ENCODE measurements at regions not wholly inside any gene's neighbourhood (a gene's known extent, or its start where the extent isn't known, plus 50 kb on each side); places are given as distances from the start of the nearest gene placed in this dataset.

DNA sequence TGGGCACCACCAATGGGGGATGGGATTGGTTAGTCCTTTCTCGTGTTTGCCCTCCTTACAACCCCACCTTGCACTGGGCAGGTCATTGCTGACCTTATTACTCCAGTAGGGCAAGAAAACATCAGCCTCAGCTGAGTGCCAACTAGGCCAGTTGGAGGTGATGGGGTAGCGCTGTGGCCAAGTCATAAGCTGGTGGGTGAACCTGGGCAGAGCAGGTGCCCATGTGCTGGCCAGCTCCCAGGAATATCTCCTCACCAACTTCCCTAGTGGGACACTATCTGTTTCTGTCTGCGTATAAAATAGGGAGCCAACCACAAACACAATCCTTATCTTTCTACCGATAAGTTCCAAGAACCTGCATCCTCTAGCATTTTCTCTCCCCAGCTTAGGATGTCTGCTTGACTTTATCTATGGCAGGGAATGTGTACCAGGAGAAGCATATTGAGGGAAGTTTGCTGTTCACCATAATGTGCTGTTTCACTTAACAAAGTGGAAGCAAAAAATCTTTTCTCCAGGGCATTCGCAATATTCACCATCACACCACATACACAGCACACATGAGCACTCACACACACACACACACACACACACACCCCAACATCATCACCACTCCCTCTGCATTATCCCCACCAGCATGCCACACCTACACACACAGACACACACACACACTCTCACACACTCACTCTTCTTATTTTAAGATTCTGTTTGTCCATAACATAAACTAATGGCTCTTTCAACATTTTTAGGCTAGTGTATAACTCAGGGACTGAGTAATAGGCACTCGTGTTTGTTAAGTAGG lies 390.0 kb downstream of the ENC1 start:
- H3K27me3 ChIP-seq (ENCODE audit: control insufficient read depth, insufficient read depth, low read length) = no peaks in the 10 kb centered on the region
- H3K4me3 ChIP-seq (ENCODE audit: low read length) = no peak overlapping the region
- no peaks in the 10 kb centered on the region for H3K36me3 ChIP-seq (ENCODE audit: control insufficient read depth, insufficient read depth, low read length)
- H3K4me1 ChIP-seq (ENCODE audit: control insufficient read depth, insufficient read depth, low read length) = no peaks in the 10 kb centered on the region
- no peak overlapping the region for H3K9ac ChIP-seq (ENCODE audit: low read length)
- no peak overlapping the region for H3K27ac ChIP-seq (ENCODE audit: low read depth, low read length)

- Histone ChIP-seq H3K27me3 (ENCODE audit: control insufficient read depth, insufficient read depth, low read length) (peaks cover 2% of the 10 kb centered on the region), H3K4me3 (ENCODE audit: low read length) (no peak overlapping the region), H3K27ac (ENCODE audit: low read depth, low read length) (no peak overlapping the region), H3K4me1 (ENCODE audit: control insufficient read depth, insufficient read depth, low read length) (no peaks in the 10 kb centered on the region), H3K36me3 (ENCODE audit: control insufficient read depth, insufficient read depth, low read length) (no peaks in the 10 kb centered on the region), H3K9ac (ENCODE audit: low read length) (no peak overlapping the region)
These were observed 392.0 kb downstream of the ENC1 start for GRCh38 chr5:74248576-74248975.

- H3K9ac ChIP-seq (ENCODE audit: low read length) = no peak overlapping the region
- no peak overlapping the region for H3K27ac ChIP-seq (ENCODE audit: low read depth, low read length)
- peaks cover 2% of the 10 kb centered on the region for H3K27me3 ChIP-seq (ENCODE audit: control insufficient read depth, insufficient read depth, low read length)
- H3K36me3 ChIP-seq (ENCODE audit: control insufficient read depth, insufficient read depth, low read length) = no peaks in the 10 kb centered on the region
- no peaks in the 10 kb centered on the region for H3K4me1 ChIP-seq (ENCODE audit: control insufficient read depth, insufficient read depth, low read length)
- H3K4me3 ChIP-seq (ENCODE audit: low read length) = no peak overlapping the region
These were observed 396.1 kb downstream of the ENC1 start for GRCh38 chr5:74244406-74244805.

GRCh38 chr5:74243634-74244033 lies 396.9 kb downstream of the ENC1 start:
- Histone ChIP-seq H3K36me3 (ENCODE audit: control insufficient read depth, insufficient read depth, low read length) (no peaks in the 10 kb centered on the region), H3K4me3 (ENCODE audit: low read length) (no peak overlapping the region), H3K4me1 (ENCODE audit: control insufficient read depth, insufficient read depth, low read length) (no peaks in the 10 kb centered on the region), H3K9ac (ENCODE audit: low read length) (no peak overlapping the region), H3K27me3 (ENCODE audit: control insufficient read depth, insufficient read depth, low read length) (peaks cover 2% of the 10 kb centered on the region), H3K27ac (ENCODE audit: low read depth, low read length) (no peak overlapping the region)

GRCh38 chr5:74242516-74242915 lies 398.0 kb downstream of the ENC1 start:
- Histone ChIP-seq H3K27ac (ENCODE audit: low read depth, low read length) (no peak overlapping the region), H3K4me3 (ENCODE audit: low read length) (no peak overlapping the region), H3K9ac (ENCODE audit: low read length) (no peak overlapping the region), H3K27me3 (ENCODE audit: control insufficient read depth, insufficient read depth, low read length) (peaks cover 2% of the 10 kb centered on the region), H3K36me3 (ENCODE audit: control insufficient read depth, insufficient read depth, low read length) (no peaks in the 10 kb centered on the region), H3K4me1 (ENCODE audit: control insufficient read depth, insufficient read depth, low read length) (no peaks in the 10 kb centered on the region)

GRCh38 chr5:74241751-74242140 lies 398.8 kb downstream of the ENC1 start:
- Histone ChIP-seq H3K27me3 (ENCODE audit: control insufficient read depth, insufficient read depth, low read length) (peaks cover 2% of the 10 kb centered on the region), H3K4me3 (ENCODE audit: low read length) (no peak overlapping the region), H3K9ac (ENCODE audit: low read length) (no peak overlapping the region), H3K36me3 (ENCODE audit: control insufficient read depth, insufficient read depth, low read length) (no peaks in the 10 kb centered on the region), H3K4me1 (ENCODE audit: control insufficient read depth, insufficient read depth, low read length) (no peaks in the 10 kb centered on the region), H3K27ac (ENCODE audit: low read depth, low read length) (no peak overlapping the region)

DNA sequence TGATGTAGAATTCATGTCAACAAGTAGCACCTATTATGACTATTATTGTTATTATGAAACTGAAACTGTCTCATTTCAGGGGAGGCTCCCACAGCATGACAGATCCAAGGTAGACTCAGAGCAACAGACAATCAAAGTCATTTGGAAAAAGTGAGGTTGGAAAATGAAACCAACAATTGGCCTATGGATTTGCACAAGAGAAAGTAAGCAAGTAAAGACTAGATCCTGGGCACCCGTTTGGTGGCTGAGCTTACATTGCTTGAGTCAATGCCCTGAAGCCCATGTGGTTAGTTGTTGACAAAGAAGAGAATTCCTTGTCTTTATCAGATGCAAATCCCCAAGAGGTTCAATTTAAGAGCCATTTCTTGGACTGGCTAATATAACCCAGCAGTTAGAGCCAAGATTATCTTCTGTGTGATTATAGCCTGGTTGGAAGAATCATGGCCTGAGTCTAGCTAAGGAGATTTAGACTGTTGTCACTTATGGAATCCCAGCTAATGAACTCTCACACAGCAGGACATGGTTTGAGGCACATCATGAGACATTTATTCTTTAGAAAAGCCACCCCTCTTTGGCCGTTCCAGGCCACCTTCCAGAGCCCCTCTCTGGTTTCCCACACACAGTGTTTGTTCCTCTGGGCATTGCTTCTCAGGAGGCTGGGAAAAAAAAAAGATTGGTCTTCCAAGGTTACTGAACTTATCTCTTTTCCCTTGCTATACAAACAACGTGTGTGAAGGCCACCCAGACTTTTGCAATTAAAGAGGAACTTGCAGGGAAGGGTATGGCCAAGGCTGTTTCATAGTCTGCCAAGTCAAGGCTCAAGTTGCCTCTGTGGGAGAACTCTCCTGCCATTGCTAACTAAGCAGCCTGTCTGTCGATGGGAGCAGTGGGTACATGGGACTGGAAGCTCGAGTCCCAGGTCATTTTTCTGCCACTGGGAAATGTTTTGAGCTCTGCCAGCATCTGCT lies 399.5 kb downstream of the ENC1 start:
- no peaks in the 10 kb centered on the region for H3K4me1 ChIP-seq (ENCODE audit: control insufficient read depth, insufficient read depth, low read length)
- H3K9ac ChIP-seq (ENCODE audit: low read length) = no peak overlapping the region
- no peak overlapping the region for H3K4me3 ChIP-seq (ENCODE audit: low read length)
- peaks cover 2% of the 10 kb centered on the region for H3K27me3 ChIP-seq (ENCODE audit: control insufficient read depth, insufficient read depth, low read length)
- no peak overlapping the region for H3K27ac ChIP-seq (ENCODE audit: low read depth, low read length)
- H3K36me3 ChIP-seq (ENCODE audit: control insufficient read depth, insufficient read depth, low read length) = no peaks in the 10 kb centered on the region

DNA sequence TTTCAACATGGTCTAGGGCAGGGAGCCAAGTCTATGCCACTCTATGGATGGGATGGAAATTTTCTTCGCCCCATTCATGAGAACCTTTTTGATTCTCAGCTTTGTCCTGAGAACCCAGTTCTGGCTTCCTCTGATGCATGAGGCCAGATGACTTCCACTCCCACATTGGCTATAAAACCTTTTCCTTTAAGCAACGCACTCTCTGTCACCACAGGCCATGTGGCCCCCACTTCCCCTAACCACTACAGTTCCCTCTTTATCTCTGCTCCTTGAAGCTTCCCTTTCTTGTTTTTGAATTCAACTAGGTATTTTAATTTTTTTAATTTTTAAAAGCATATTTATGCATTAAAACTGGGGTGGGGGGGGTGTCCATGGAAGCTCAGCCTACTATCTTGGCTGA lies 401.3 kb downstream of the ENC1 start:
- H3K36me3 ChIP-seq (ENCODE audit: control insufficient read depth, insufficient read depth, low read length) = no peaks in the 10 kb centered on the region
- H3K9ac ChIP-seq (ENCODE audit: low read length) = no peak overlapping the region
- H3K27me3 ChIP-seq (ENCODE audit: control insufficient read depth, insufficient read depth, low read length) = no peaks in the 10 kb centered on the region
- H3K4me3 ChIP-seq (ENCODE audit: low read length) = no peak overlapping the region
- H3K4me1 ChIP-seq (ENCODE audit: control insufficient read depth, insufficient read depth, low read length) = no peaks in the 10 kb centered on the region
- no peak overlapping the region for H3K27ac ChIP-seq (ENCODE audit: low read depth, low read length)

GRCh38 chr5:74237571-74238145 lies 402.9 kb downstream of the ENC1 start:
- H3K4me3 ChIP-seq (ENCODE audit: low read length) = no peak overlapping the region
- no peaks in the 10 kb centered on the region for H3K4me1 ChIP-seq (ENCODE audit: control insufficient read depth, insufficient read depth, low read length)
- H3K27ac ChIP-seq (ENCODE audit: low read depth, low read length) = no peak overlapping the region
- H3K9ac ChIP-seq (ENCODE audit: low read length) = no peak overlapping the region
- no peaks in the 10 kb centered on the region for H3K27me3 ChIP-seq (ENCODE audit: control insufficient read depth, insufficient read depth, low read length)
- no peaks in the 10 kb centered on the region for H3K36me3 ChIP-seq (ENCODE audit: control insufficient read depth, insufficient read depth, low read length)

DNA sequence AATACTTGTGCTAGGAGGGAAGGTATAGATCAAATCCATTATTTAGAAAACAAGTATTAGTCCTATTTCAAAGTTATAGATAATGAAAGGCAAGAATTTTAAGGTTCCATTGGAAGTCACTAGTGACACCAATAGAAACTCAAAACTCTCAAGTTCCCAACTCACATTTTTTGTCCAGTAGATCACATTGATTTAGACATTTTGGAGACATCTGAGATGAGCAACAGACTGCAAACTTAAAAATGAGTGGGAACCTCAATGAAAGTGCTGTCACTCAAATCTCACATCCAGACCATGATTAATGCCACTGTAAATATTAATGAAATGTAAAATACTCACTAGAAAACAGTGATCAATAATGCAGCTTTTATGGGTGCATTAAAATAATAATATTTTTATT lies 405.0 kb downstream of the ENC1 start:
- H3K4me3 ChIP-seq (ENCODE audit: low read length) = no peak overlapping the region
- H3K36me3 ChIP-seq (ENCODE audit: control insufficient read depth, insufficient read depth, low read length) = no peaks in the 10 kb centered on the region
- H3K4me1 ChIP-seq (ENCODE audit: control insufficient read depth, insufficient read depth, low read length) = no peaks in the 10 kb centered on the region
- no peaks in the 10 kb centered on the region for H3K27me3 ChIP-seq (ENCODE audit: control insufficient read depth, insufficient read depth, low read length)
- no peak overlapping the region for H3K9ac ChIP-seq (ENCODE audit: low read length)
- no peak overlapping the region for H3K27ac ChIP-seq (ENCODE audit: low read depth, low read length)

DNA sequence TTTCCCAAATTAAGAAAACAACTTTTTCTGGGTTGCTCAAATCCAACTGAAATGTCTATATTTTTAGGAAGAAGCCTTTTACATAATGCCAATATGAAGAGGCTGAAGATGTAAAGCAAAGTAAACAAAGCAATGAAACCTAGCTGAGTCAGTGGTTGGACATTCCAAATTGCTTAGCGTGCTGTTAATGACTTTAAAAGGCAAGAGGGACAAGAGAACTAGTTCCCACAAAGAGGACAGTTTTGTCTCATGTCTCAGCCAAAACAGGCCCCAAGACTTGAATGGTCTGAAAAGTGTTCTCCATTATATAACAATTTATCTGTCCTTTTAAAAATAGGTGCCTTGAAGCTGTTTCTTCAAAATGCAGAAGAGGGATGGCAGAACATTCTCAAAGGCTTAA lies 407.0 kb downstream of the ENC1 start:
- Histone ChIP-seq H3K27me3 (ENCODE audit: control insufficient read depth, insufficient read depth, low read length) (no peaks in the 10 kb centered on the region), H3K27ac (ENCODE audit: low read depth, low read length) (no peak overlapping the region), H3K4me1 (ENCODE audit: control insufficient read depth, insufficient read depth, low read length) (no peaks in the 10 kb centered on the region)

DNA sequence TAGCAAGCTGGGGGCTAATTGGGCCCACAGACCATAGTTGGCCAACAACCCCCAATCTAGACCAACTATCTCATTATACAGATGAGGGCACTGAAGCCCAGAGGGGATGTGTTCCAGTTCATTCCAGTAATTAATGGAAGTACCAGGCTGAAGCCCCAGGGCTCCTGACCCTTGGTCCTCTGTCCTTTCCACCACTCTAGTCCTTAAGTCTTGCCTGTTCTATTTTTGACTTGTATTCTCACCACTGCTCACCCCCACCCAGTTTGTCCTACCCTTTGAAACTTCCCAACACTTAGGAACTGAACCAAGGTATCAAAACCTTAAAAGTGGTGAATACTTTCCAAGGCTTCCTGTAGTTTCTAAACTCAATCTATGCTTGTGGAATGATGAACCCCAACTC lies 407.4 kb downstream of the ENC1 start:
- H3K27me3 ChIP-seq (ENCODE audit: control insufficient read depth, insufficient read depth, low read length) = no peaks in the 10 kb centered on the region
- H3K36me3 ChIP-seq (ENCODE audit: control insufficient read depth, insufficient read depth, low read length) = no peaks in the 10 kb centered on the region
- no peak overlapping the region for H3K9ac ChIP-seq (ENCODE audit: low read length)
- no peak overlapping the region for H3K27ac ChIP-seq (ENCODE audit: low read depth, low read length)
- no peaks in the 10 kb centered on the region for H3K4me1 ChIP-seq (ENCODE audit: control insufficient read depth, insufficient read depth, low read length)
- no peak overlapping the region for H3K4me3 ChIP-seq (ENCODE audit: low read length)

More for the DNA sequence above, 407.0 kb downstream of the ENC1 start:
- H3K4me3 ChIP-seq (ENCODE audit: low read length) = no peak overlapping the region
- no peak overlapping the region for H3K9ac ChIP-seq (ENCODE audit: low read length)
- no peaks in the 10 kb centered on the region for H3K36me3 ChIP-seq (ENCODE audit: control insufficient read depth, insufficient read depth, low read length)

Data from rectal smooth muscle tissue (tissue), 1 donor.